ENCODE measurements at regions not wholly inside any gene's neighbourhood (a gene's known extent, or its start where the extent isn't known, plus 50 kb on each side); places are given as distances from the start of the nearest gene placed in this dataset.

- Mint-ChIP-seq H3K4me1 (no peaks in the 10 kb centered on the region), H3K27me3 (ENCODE audit: insufficient read depth) (no peaks in the 10 kb centered on the region), H3K4me3 (no peak overlapping the region), H3K9me3 (peaks cover 2% of the 10 kb centered on the region), H3K36me3 (ENCODE audit: low read depth) (no peaks in the 10 kb centered on the region), H3K27ac (no peak overlapping the region)
- Histone ChIP-seq H3K4me1 (ENCODE audit: control insufficient read depth, insufficient read depth, low read length) (no peaks in the 10 kb centered on the region), H3K27ac (ENCODE audit: low read depth, low read length) (no peak overlapping the region), H3K9me3 (ENCODE audit: control insufficient read depth, low read length) (no peaks in the 10 kb centered on the region), H3K9ac (ENCODE audit: extremely low read depth, low read length, poor library complexity, severe bottlenecking) (no peak overlapping the region), H3K4me3 (ENCODE audit: low read length) (no peak overlapping the region), H3K36me3 (ENCODE audit: control insufficient read depth, insufficient read depth, low read length) (no peaks in the 10 kb centered on the region), H3K27me3 (ENCODE audit: control insufficient read depth, insufficient read depth, low read length, poor library complexity, severe bottlenecking) (no peaks in the 10 kb centered on the region)
- no CpG with 5 or more reads among the region's 1 CpG for WGBS, 2 experiments (ENCODE audit: insufficient coverage in 1 of 2, insufficient read length in 1 of 2)
- DNase-seq, result no peak
- TF ChIP-seq CTCF (conservative IDR thresholded peaks at IDR 0.05), result no peak
Observed at GRCh38 chr2:103520547-103520946, 758.7 kb downstream of the TMEM182 start.

- H3K9me3 ChIP-seq (ENCODE audit: control insufficient read depth, low read length), result no peaks in the 10 kb centered on the region
- TF ChIP-seq CTCF (conservative IDR thresholded peaks at IDR 0.05), result no peak
- WGBS, 2 experiments (ENCODE audit: insufficient coverage in 1 of 2, insufficient read length in 1 of 2), result 73 to 91% methylated on average over 2 of the region's 2 CpGs
- no peak overlapping the region for H3K27ac ChIP-seq (ENCODE audit: low read depth, low read length)
- no peak overlapping the region for H3K27ac Mint-ChIP-seq
- H3K4me1 Mint-ChIP-seq, result peaks cover 8% of the 10 kb centered on the region
- H3K36me3 Mint-ChIP-seq (ENCODE audit: low read depth), result no peaks in the 10 kb centered on the region
- no peaks in the 10 kb centered on the region for H3K4me1 ChIP-seq (ENCODE audit: control insufficient read depth, insufficient read depth, low read length)
- H3K9me3 Mint-ChIP-seq, result no peaks in the 10 kb centered on the region
- DNase-seq, result no peak
- H3K36me3 ChIP-seq (ENCODE audit: control insufficient read depth, insufficient read depth, low read length), result no peaks in the 10 kb centered on the region
- no peak overlapping the region for H3K4me3 ChIP-seq (ENCODE audit: low read length)
- H3K27me3 Mint-ChIP-seq (ENCODE audit: insufficient read depth), result no peaks in the 10 kb centered on the region
- no peaks in the 10 kb centered on the region for H3K27me3 ChIP-seq (ENCODE audit: control insufficient read depth, insufficient read depth, low read length, poor library complexity, severe bottlenecking)
- H3K4me3 Mint-ChIP-seq, result no peak overlapping the region
- H3K9ac ChIP-seq (ENCODE audit: extremely low read depth, low read length, poor library complexity, severe bottlenecking), result no peak overlapping the region
Observed at GRCh38 chr2:103525756-103526155, 763.9 kb downstream of the TMEM182 start.

- TF ChIP-seq CTCF (conservative IDR thresholded peaks at IDR 0.05), result no peak
- Histone ChIP-seq H3K9me3 (ENCODE audit: control insufficient read depth, low read length) (no peaks in the 10 kb centered on the region), H3K4me3 (ENCODE audit: low read length) (no peak overlapping the region), H3K9ac (ENCODE audit: extremely low read depth, low read length, poor library complexity, severe bottlenecking) (no peak overlapping the region), H3K27ac (ENCODE audit: low read depth, low read length) (no peak overlapping the region), H3K4me1 (ENCODE audit: control insufficient read depth, insufficient read depth, low read length) (no peaks in the 10 kb centered on the region), H3K36me3 (ENCODE audit: control insufficient read depth, insufficient read depth, low read length) (no peaks in the 10 kb centered on the region), H3K27me3 (ENCODE audit: control insufficient read depth, insufficient read depth, low read length, poor library complexity, severe bottlenecking) (no peaks in the 10 kb centered on the region)
- no peak overlapping the region for H3K27ac Mint-ChIP-seq
- no peak for DNase-seq
- WGBS, 2 experiments (ENCODE audit: insufficient coverage in 1 of 2, insufficient read length in 1 of 2), result 90 to 93% methylated on average over 4 to 9 of the region's 9 CpGs
- no peaks in the 10 kb centered on the region for H3K36me3 Mint-ChIP-seq (ENCODE audit: low read depth)
- H3K9me3 Mint-ChIP-seq, result peaks cover under 1% of the 10 kb centered on the region
- peaks cover 8% of the 10 kb centered on the region for H3K4me1 Mint-ChIP-seq
- H3K4me3 Mint-ChIP-seq, result no peak overlapping the region
- H3K27me3 Mint-ChIP-seq (ENCODE audit: insufficient read depth), result no peaks in the 10 kb centered on the region
Observed at GRCh38 chr2:103526757-103527156, 764.9 kb downstream of the TMEM182 start.

All from endodermal cell (in vitro differentiated cells).